ENCODE measurements at regions not wholly inside any gene's neighbourhood (a gene's known extent, or its start where the extent isn't known, plus 50 kb on each side); places are given as distances from the start of the nearest gene placed in this dataset.

- TF ChIP-seq CTCF (conservative IDR thresholded peaks at IDR 0.05 in 1 of 2, IDR thresholded peaks at IDR 0.05 in 1 of 2; ENCODE audit: extremely low read depth in 1 of 2, insufficient read depth in 1 of 2, low read depth in 1 of 2, low read length in 2 of 2) (no peak), EZH2 (IDR thresholded peaks at IDR 0.05; ENCODE audit: borderline replicate concordance, low read length) (no peak)
These were observed 333.1 kb upstream of the IGFBP7 start for GRCh38 chr4:57443308-57443707.
